ENCODE measurements at regions not wholly inside any gene's neighbourhood (a gene's known extent, or its start where the extent isn't known, plus 50 kb on each side); places are given as distances from the start of the nearest gene placed in this dataset.

- TF ChIP-seq YY1 (IDR thresholded peaks at IDR 0.05; ENCODE audit: insufficient read depth, insufficient read length) (no peak), SUZ12 (IDR thresholded peaks at IDR 0.05; ENCODE audit: extremely low read depth, insufficient read depth, insufficient read length) (no peak), ZNF274 (IDR thresholded peaks at IDR 0.05; ENCODE audit: low read depth, low read length) (no peak)
Measured at GRCh38 chr3:145182196-145182911, 978.6 kb downstream of the PLOD2 start.

All from NT2/D1 (cell line).